GM19193 (cell line): ENCODE measurements at regions not wholly inside any gene's neighbourhood (a gene's known extent, or its start where the extent isn't known, plus 50 kb on each side); places are given as distances from the start of the nearest gene placed in this dataset.

Experiments
- POLR2A ChIP-seq: IDR thresholded peaks from 4 replicates; pipeline ENCODE4 v1.6.1; 2011; ENCODE audit not compliant: insufficient read depth, insufficient read length; ENCODE audit errors: extremely low read depth

DNA sequence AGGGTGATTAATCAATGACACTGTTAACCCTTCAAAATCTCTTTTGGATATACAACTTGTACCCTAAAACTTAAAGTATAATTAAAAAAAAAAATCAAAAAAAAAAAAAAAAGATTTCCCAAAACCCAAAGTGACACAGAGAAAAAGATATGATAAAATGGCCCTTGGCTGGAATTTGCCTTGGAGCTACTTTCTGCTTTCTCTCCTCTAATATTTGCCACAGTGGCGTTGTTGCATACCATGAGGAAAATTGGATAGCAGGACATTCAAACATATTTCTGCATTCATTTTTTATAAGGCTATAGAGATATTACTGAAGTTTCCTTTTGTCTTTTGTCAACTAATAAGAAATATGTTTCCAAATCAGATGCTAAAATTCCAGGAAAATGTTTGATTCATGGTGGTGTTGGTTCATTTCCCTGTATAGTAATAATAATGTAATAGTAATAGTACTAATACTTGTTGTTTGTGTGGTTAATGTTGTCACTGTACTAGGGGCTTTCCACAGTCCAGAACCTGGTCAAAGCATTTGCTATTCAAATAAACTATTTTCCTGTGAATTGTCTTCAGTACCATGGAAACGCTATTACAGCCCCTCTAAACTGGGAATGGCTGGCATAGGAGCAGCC, 441.3 kb upstream of the THBS1 start:
- TF ChIP-seq POLR2A = no peak

GRCh38 chr15:39140060-39140604, 440.7 kb upstream of the THBS1 start:
- TF ChIP-seq POLR2A = no peak

- no peak for TF ChIP-seq POLR2A
Observed at GRCh38 chr15:39142500-39142899, 438.4 kb upstream of the THBS1 start.

DNA sequence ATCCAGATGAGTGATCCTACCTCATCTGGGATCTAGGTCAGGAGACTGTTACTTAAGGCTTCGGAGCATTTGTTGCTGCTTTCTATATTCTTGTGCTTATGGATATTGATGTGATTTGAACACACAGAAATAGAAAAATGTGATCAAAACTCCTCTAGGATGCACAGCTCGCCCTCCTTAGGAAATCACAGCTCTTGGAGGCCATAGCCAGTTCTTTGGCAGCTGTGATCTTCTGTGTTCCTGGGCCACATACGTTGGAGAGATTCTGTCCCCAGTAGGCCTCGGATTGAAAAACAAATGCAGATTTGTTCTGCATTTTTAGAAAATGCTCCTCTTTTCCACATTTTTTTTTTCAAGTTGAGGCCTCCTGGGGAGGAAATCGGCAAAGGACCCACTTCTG, 437.4 kb upstream of the THBS1 start:
- no peak for TF ChIP-seq POLR2A

DNA sequence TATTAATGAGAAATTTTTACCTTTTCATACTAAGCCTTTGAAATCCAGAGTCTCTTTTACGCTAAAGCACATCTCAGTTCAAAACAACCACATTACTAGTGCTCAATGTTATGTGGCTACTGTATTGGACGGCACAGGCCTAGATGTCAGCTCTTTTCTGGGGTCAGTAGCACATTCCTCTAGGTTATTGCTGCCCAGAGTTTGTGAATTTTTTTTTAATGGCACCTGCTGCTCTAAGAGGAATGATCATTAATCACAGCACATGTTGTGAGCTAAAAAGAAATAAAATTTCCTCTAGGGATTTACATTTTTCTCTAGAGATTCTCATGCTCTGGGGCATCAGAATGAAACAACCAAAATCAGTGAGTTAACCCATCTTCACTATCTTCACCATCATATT, 436.8 kb upstream of the THBS1 start:
- no peak for TF ChIP-seq POLR2A

GRCh38 chr15:39144613-39145499, 436.0 kb upstream of the THBS1 start:
- TF ChIP-seq POLR2A = no peak

DNA sequence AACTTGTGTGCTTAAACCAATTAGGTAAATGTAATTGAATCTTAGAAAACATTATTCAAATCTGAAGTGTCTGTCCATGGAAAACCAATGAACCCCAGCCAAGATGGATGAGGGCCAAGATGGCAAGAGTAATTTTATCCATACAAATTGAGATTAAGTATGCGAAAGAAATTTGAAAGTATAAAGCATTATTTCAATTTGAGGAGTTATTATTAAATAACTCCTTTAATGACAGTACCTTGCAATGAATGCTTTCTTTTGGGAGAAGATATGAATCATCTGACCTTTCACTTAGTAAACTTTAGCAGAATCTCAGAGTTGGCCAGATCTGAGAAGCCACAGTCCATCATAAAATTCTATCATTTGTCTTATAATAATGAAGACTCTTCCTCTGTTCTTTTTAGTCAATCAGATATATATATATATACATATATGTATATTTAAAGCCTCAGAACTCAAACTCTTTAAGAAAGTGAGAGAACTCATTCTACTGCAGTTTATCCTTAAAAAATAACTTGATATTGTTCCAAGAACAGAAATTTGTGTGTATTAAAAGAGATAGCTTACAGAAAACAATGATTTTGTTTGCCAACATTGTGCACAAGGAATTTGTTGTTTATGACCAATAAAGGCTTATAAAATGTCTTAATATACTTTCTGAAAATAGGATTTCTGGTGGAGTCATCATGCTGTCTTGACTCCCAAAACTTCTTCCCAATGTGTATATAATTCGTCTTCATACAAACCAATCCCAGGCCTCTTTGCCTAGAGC, 434.8 kb upstream of the THBS1 start:
- no peak for TF ChIP-seq POLR2A

- no peak for TF ChIP-seq POLR2A
Observed at GRCh38 chr15:39149636-39150150, 431.2 kb upstream of the THBS1 start.

DNA sequence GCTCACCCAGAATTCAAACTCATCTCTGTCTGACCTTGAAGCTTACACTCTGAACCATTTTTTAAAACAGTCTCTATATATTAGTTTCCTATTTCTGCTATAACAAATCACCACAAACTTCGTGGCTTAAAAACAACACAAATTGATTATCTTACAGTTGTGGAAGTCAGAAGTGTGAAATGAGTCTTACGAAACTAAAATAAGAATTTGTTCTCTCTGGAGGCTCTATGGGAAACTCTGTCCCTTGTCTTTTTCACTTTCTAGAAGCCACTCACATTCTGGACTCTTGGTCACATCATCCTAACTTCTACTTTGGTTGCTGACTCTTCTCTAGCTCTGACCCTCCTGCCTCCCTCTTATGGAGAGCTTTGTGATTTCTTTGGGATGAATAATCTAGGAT, 429.3 kb upstream of the THBS1 start:
- no peak for TF ChIP-seq POLR2A

DNA sequence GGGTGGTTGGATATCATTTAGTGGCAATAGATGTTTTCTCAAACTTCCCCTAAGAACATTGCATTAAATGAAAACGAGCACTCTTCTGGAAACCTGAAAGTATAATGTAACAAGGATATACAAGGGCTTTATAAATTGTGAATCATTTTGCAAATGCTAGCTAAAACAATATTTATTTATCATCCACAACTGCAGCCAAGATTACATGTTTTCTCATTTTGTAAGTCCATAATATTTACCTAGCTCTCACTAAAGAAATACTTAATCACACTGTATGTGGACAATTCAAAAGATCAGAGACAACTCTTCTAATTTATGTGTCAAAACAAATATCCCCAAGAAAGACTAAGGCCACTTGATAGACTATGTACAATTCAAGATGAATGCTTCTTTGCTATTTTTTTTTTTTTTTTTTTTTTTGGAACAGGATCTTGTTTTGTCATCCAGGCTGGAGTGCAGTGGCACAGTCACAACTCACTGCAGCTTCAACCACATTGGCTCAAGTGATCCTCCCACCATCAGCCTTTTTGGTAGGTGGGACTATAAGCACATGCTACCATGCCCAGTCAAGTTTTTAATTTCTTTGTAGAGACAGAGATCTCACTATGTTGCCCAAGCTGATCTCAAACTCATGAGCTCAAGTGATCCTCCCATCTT, 427.7 kb upstream of the THBS1 start:
- TF ChIP-seq POLR2A = no peak

- TF ChIP-seq POLR2A = no peak
Observed at GRCh38 chr15:39153716-39154115, 427.2 kb upstream of the THBS1 start.

DNA sequence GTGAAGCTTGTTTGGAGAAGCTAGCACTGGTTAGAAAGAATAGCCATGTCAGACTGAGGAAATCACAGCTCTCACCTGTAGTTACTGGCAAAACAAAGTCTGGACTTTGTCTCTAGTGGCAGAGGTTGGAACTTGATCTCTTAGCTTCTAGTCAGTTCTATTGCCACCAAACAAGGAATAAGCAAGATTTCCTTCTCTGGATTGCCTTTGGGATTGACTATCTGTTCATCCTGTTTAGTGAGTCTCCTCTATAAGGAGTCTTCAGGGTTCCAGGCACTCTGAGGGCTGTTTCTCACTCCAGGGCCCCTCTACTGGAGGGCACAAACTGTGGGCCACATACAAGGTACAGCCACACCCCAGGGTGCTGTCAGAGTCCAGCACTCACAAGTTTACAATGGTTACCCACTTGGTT, 426.6 kb upstream of the THBS1 start:
- TF ChIP-seq POLR2A = no peak

DNA sequence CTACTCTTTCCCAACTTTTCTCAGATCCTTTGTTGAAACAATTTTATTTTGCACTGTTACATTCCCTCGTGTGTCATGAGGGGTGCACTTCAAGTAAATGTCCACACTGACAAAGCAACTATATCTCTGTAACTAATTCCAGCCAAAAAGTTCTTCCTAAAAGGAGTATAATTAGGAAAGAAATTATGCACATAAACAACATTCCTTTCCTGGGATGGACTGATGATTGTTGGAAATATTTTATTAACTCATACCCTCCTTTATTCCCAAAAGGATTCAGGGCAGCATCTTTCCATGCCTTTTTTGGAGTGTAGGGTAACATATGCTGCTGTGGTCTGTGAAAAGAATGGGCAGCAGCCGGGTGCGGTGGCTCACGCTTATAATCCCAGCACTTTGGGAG, 426.1 kb upstream of the THBS1 start:
- no peak for TF ChIP-seq POLR2A

DNA sequence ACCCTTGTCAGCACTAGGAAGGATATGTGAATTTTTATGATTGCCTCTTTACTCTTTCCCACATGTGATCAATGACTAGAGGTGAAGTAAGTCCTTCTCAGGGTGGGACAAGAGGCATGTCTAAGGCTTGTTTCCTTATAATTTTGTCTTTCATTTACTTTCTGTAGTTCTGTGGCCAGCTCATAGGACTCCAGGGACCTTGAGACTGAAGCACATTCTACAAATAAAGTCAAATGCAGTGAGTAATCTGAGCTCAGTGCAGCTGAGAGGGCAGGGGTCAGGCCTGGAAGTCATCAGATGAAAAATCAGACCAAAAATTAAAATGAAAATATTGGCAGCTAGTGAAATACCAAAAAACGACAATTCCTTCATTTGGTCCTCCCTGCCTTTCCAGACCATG, 424.7 kb upstream of the THBS1 start:
- TF ChIP-seq POLR2A = no peak
